DND-41 (cell line): ENCODE measurements at regions not wholly inside any gene's neighbourhood (a gene's known extent, or its start where the extent isn't known, plus 50 kb on each side); places are given as distances from the start of the nearest gene placed in this dataset.
"Not testable (repeated sequence)": the region's sequence is repeated elsewhere in the genome, so short reads cannot be mapped to it uniquely, and the experiment has no call there.

Experiments
- ATAC-seq: fragments of 200-7000 bp; cut with Tn5 transposase; 3 replicates; pipeline ENCODE4 v1.9.1; 2021; ENCODE audit warnings: low read depth; ENCODE audit not compliant: insufficient read depth
- DNase-seq: peaks from one replicate; pipeline ENCODE4 v3.0.0-alpha.2; 2020
- H2AFZ ChIP-seq: 2 replicates; pipeline ENCODE4 v1.6.0; 2012; ENCODE audit warnings: low read depth, low read length
- H3K27ac ChIP-seq: 2 replicates; pipeline ENCODE4 v1.5.1; 2012; ENCODE audit warnings: low read length, inconsistent platforms
- H3K27me3 ChIP-seq: fragments of 200-600 bp; sonication (generic); 2 replicates; pipeline ENCODE4 v1.6.0; 2012; ENCODE audit warnings: low read length, mild to moderate bottlenecking, inconsistent platforms; ENCODE audit not compliant: insufficient read depth, poor library complexity
- H3K36me3 ChIP-seq: 2 replicates; pipeline ENCODE4 v1.5.1; 2012; ENCODE audit warnings: low read length, inconsistent platforms; ENCODE audit not compliant: insufficient read depth
- H3K4me1 ChIP-seq: 2 replicates; pipeline ENCODE4 v1.5.1; 2012; ENCODE audit warnings: mild to moderate bottlenecking, low read length; ENCODE audit not compliant: insufficient read depth
- H3K4me2 ChIP-seq: 2 replicates; pipeline ENCODE4 v1.6.0; 2012; ENCODE audit warnings: mild to moderate bottlenecking, moderate library complexity, low read length, inconsistent platforms; ENCODE audit not compliant: insufficient read depth
- H3K4me3 ChIP-seq, 2 experiments: fragments of 200-600 bp in 1 of 2; shearing (Covaris generic) in 1 of 2; 2 replicates each; pipeline ENCODE4 v1.5.1; 2012 to 2016; ENCODE audit warnings: inconsistent platforms in 2 of 2, low read length in 2 of 2, mild to moderate bottlenecking in 2 of 2, low read depth in 1 of 2, moderate library complexity in 1 of 2
- H3K79me2 ChIP-seq: 2 replicates; pipeline ENCODE4 v1.6.0; 2012; ENCODE audit warnings: low read length, inconsistent platforms; ENCODE audit not compliant: insufficient read depth
- H3K9ac ChIP-seq: 2 replicates; pipeline ENCODE4 v1.6.0; 2012; ENCODE audit warnings: low read depth, mild to moderate bottlenecking, inconsistent platforms, low read length, moderate library complexity
- H3K9me3 ChIP-seq: 2 replicates; pipeline ENCODE4 v1.5.1; 2012; ENCODE audit warnings: low read length, moderate library complexity, mild to moderate bottlenecking, inconsistent platforms; ENCODE audit not compliant: insufficient read depth, severe bottlenecking
- H4K20me1 ChIP-seq: 2 replicates; pipeline ENCODE4 v1.6.0; 2012; ENCODE audit warnings: low read length; ENCODE audit not compliant: insufficient read depth
- CTCF ChIP-seq: IDR thresholded peaks from 2 replicates; pipeline ENCODE4 v1.5.1; 2012; ENCODE audit warnings: borderline replicate concordance, low read length, moderate library complexity, mild to moderate bottlenecking; ENCODE audit not compliant: poor library complexity, severe bottlenecking; ENCODE audit errors: extremely low read depth
- EZH2 ChIP-seq: IDR thresholded peaks from 3 replicates; pipeline ENCODE4 v1.6.1; 2012; ENCODE audit warnings: borderline replicate concordance, low read depth, mild to moderate bottlenecking, moderate library complexity, low read length, inconsistent platforms; ENCODE audit not compliant: severe bottlenecking

GRCh38 chr3:88863196-88863595 is 244.2 kb upstream of the EPHA3 start:
- ATAC-seq (no peak), DNase-seq (no peak)
- TF ChIP-seq EZH2 (no peak), CTCF (no peak)
- no peaks in the 10 kb centered on the region for H3K9me3 ChIP-seq
- no peaks in the 10 kb centered on the region for H4K20me1 ChIP-seq
- H3K27me3 ChIP-seq, result no peaks in the 10 kb centered on the region
- no peak overlapping the region for H2AFZ ChIP-seq
- H3K4me2 ChIP-seq, result no peak overlapping the region
- no peaks in the 10 kb centered on the region for H3K4me1 ChIP-seq
- no peak overlapping the region for H3K4me3 ChIP-seq
- no peak overlapping the region for H3K9ac ChIP-seq
- H3K36me3 ChIP-seq, result no peaks in the 10 kb centered on the region
- no peak overlapping the region for H3K27ac ChIP-seq
- no peaks in the 10 kb centered on the region for H3K79me2 ChIP-seq

- Histone ChIP-seq H3K9me3 (no peaks in the 10 kb centered on the region), H3K27ac (no peak overlapping the region), H3K4me3 (no peak overlapping the region), H2AFZ (no peak overlapping the region), H3K79me2 (no peaks in the 10 kb centered on the region), H3K4me2 (no peak overlapping the region), H3K36me3 (no peaks in the 10 kb centered on the region), H4K20me1 (no peaks in the 10 kb centered on the region), H3K9ac (no peak overlapping the region), H3K4me1 (no peaks in the 10 kb centered on the region), H3K27me3 (no peaks in the 10 kb centered on the region)
- no peak for DNase-seq
- no peak for ATAC-seq
- TF ChIP-seq EZH2 (no peak), CTCF (no peak)
Measured at GRCh38 chr3:88876724-88877123, 230.7 kb upstream of the EPHA3 start.

GRCh38 chr3:88879905-88880304 is 227.5 kb upstream of the EPHA3 start:
- no peak for ATAC-seq
- Histone ChIP-seq H3K4me2 (no peak overlapping the region), H4K20me1 (no peaks in the 10 kb centered on the region), H3K4me1 (no peaks in the 10 kb centered on the region), H3K27me3 (no peaks in the 10 kb centered on the region), H3K27ac (no peak overlapping the region), H2AFZ (no peak overlapping the region), H3K36me3 (no peaks in the 10 kb centered on the region), H3K79me2 (no peaks in the 10 kb centered on the region), H3K9me3 (no peaks in the 10 kb centered on the region), H3K4me3 (no peak overlapping the region), H3K9ac (no peak overlapping the region)
- no peak for TF ChIP-seq EZH2
- no peak for DNase-seq

GRCh38 chr3:88882121-88882520 is 225.3 kb upstream of the EPHA3 start:
- no peaks in the 10 kb centered on the region for H3K36me3 ChIP-seq
- no peak for TF ChIP-seq CTCF
- no peak for TF ChIP-seq EZH2
- no peak overlapping the region for H3K27ac ChIP-seq
- H2AFZ ChIP-seq, result no peak overlapping the region
- ATAC-seq (no peak), DNase-seq (no peak)
- H3K27me3 ChIP-seq, result no peaks in the 10 kb centered on the region
- no peak overlapping the region for H3K9ac ChIP-seq
- H3K4me1 ChIP-seq, result no peaks in the 10 kb centered on the region
- no peaks in the 10 kb centered on the region for H4K20me1 ChIP-seq
- no peaks in the 10 kb centered on the region for H3K79me2 ChIP-seq
- no peaks in the 10 kb centered on the region for H3K9me3 ChIP-seq
- H3K4me2 ChIP-seq, result no peak overlapping the region
- H3K4me3 ChIP-seq, result no peak overlapping the region

GRCh38 chr3:88886624-88887023 is 220.8 kb upstream of the EPHA3 start:
- not testable (repeated sequence) for H3K4me3 ChIP-seq, H3K4me2 ChIP-seq, H4K20me1 ChIP-seq, ATAC-seq, DNase-seq, H2AFZ ChIP-seq, H3K27me3 ChIP-seq, H3K36me3 ChIP-seq, H3K27ac ChIP-seq, H3K9ac ChIP-seq, H3K4me1 ChIP-seq, H3K79me2 ChIP-seq, H3K9me3 ChIP-seq
